Stomach (tissue), 8 donors: ENCODE measurements at regions not wholly inside any gene's neighbourhood (a gene's known extent, or its start where the extent isn't known, plus 50 kb on each side); places are given as distances from the start of the nearest gene placed in this dataset.
"Not testable (repeated sequence)": the region's sequence is repeated elsewhere in the genome, so short reads cannot be mapped to it uniquely, and the experiment has no call there.

Experiments
- DNase-seq, 2 donors: peaks; one replicate each; pipeline versions ENCODE4 v3.0.0 to v3.0.0-alpha.2; 2013 to 2019
- H3K27ac ChIP-seq, 5 donors: fragments of 200-600 bp in 4 of 5; sonication (generic) in 4 of 5; one replicate each; pipeline ENCODE4 v1.5.1; 2013 to 2019; ENCODE audit warnings: mild to moderate bottlenecking in 1 of 5, moderate library complexity in 1 of 5
- H3K27me3 ChIP-seq, 3 donors: fragments of 200-600 bp; sonication (generic); one replicate each; pipeline ENCODE4 v1.5.1; 2017 to 2019; ENCODE audit warnings: mixed run types in 1 of 3
- H3K36me3 ChIP-seq, 4 donors: fragments of 200-600 bp; sonication (generic); 1 replicate in 3 of 4; 2 replicates in 1 of 4; pipeline ENCODE4 v1.5.1; 2016 to 2019
- H3K4me1 ChIP-seq, 4 donors: fragments of 200-600 bp; sonication (generic); one replicate each; pipeline ENCODE4 v1.5.1; 2016 to 2019
- H3K4me3 ChIP-seq, 4 donors: fragments of 200-600 bp; sonication (generic) in 3 of 4; one replicate each; pipeline ENCODE4 v1.5.1; 2016 to 2019; ENCODE audit warnings: mild to moderate bottlenecking in 1 of 4
- H3K9me3 ChIP-seq, 4 donors: fragments of 200-600 bp; sonication (generic); one replicate each; pipeline ENCODE4 v1.5.1; 2016 to 2019
- WGBS, 5 donors: extraction: QIAGEN DNeasy Blood & Tissue Kit in 3 of 5; methylation state at CpG; one replicate each; pipeline versions ENCODE4 v1.1.5 to v1.1.7; 2013 to 2018; 5-methylcytosine and 5-hydroxymethylcytosine counted together
- intact Hi-C: fragments of 100-400 bp; cut with DNase I; formaldehyde crosslinking; loops from one replicate; pipeline ENCODE4 v1.15.1; 2023; ENCODE audit warnings: low total_unique reads
- TF ChIP-seq, protein P1 (sequence below), 7 experiments: fragments of 450-650 bp in 4 of 7; fragments of 200-600 bp in 3 of 7; sonication (generic) in 3 of 7; IDR thresholded peaks; one replicate each; pipeline ENCODE4 v1.5.1; 2016 to 2019; ENCODE audit warnings: antibody characterized with exemption in 7 of 7, control low read depth in 2 of 7, mild to moderate bottlenecking in 1 of 7
- donor health status: healthy with polysubstance abuse.
- donor health status: Bipolar disorder and iron deficiency.
- donor health status: healthy.

DNA sequence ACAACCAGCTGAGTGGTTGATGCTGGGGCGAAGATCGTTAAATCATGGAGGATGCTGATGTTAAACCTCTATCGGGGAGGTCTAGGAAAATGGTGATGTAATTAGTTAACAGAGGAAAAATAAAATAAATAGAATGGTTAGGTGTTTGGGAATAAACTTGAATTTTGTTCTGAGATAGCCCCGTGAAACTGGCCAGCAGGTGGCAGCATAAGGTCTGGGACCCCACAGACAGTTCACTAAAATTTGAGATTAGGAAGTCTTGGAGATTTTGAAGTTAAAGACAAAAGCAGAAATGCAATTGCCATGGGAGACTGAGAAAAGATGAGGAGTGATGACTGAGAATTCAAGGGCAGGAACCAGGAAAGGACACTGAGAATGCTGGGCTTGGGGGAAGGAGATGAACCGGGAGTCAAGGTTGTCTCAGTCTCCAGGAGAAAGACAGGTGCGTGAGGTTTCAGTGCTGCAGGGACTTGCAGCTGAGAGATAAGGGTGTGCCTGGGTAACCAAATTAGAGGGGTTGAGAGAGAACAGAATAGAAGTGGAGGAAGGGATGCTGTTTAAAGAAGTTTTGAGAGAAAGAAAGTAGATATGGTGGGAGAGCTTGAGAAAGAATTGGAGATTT is 248.0 kb downstream of the ZNF92 start:
- DNase-seq, result peak; percentile 26 to 31
- intact Hi-C loops, H3K36me3 ChIP-seq, H3K4me1 ChIP-seq, H3K27ac ChIP-seq, H3K4me3 ChIP-seq, H3K9me3 ChIP-seq: not testable (repeated sequence)
- WGBS, 5 donors, result 14 to 21% (median 20%) methylated on average over 4 to 6 of the region's 6 CpGs
- peaks cover 0 to 41% (median 0%) of the 10 kb centered on the region in 3 donors for H3K27me3 ChIP-seq
- TF ChIP-seq, protein P1, sequence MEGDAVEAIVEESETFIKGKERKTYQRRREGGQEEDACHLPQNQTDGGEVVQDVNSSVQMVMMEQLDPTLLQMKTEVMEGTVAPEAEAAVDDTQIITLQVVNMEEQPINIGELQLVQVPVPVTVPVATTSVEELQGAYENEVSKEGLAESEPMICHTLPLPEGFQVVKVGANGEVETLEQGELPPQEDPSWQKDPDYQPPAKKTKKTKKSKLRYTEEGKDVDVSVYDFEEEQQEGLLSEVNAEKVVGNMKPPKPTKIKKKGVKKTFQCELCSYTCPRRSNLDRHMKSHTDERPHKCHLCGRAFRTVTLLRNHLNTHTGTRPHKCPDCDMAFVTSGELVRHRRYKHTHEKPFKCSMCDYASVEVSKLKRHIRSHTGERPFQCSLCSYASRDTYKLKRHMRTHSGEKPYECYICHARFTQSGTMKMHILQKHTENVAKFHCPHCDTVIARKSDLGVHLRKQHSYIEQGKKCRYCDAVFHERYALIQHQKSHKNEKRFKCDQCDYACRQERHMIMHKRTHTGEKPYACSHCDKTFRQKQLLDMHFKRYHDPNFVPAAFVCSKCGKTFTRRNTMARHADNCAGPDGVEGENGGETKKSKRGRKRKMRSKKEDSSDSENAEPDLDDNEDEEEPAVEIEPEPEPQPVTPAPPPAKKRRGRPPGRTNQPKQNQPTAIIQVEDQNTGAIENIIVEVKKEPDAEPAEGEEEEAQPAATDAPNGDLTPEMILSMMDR (IDR thresholded peaks at IDR 0.05), result peak in 3 of 7 experiments; percentile 33 to 50 (median 45)

DNA sequence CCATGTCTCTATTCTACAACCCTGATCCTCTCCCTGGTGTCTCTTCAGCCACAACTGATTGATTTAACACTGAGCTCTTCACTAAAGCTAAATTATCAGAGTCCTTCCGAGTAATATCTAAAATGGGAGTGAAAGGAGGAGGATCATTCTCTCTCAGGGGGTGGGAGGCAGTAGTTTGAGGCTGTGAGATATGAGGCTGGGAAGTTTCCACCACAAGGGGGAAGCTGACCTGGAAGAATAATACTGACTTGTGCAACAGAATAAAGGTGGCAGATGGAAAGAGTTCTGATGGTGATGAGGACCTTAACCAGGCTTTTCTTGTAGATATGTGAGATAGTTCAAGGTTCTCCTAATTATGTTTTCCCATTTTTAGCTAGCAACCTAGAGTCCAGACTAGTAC is 241.6 kb upstream of the VKORC1L1 start:
- H3K4me3 ChIP-seq, H3K36me3 ChIP-seq, intact Hi-C loops, H3K27me3 ChIP-seq, H3K27ac ChIP-seq, H3K4me1 ChIP-seq, H3K9me3 ChIP-seq, DNase-seq: not testable (repeated sequence)
- WGBS, 5 donors, result no CpG with 5 or more reads among the region's 1 CpG

DNA sequence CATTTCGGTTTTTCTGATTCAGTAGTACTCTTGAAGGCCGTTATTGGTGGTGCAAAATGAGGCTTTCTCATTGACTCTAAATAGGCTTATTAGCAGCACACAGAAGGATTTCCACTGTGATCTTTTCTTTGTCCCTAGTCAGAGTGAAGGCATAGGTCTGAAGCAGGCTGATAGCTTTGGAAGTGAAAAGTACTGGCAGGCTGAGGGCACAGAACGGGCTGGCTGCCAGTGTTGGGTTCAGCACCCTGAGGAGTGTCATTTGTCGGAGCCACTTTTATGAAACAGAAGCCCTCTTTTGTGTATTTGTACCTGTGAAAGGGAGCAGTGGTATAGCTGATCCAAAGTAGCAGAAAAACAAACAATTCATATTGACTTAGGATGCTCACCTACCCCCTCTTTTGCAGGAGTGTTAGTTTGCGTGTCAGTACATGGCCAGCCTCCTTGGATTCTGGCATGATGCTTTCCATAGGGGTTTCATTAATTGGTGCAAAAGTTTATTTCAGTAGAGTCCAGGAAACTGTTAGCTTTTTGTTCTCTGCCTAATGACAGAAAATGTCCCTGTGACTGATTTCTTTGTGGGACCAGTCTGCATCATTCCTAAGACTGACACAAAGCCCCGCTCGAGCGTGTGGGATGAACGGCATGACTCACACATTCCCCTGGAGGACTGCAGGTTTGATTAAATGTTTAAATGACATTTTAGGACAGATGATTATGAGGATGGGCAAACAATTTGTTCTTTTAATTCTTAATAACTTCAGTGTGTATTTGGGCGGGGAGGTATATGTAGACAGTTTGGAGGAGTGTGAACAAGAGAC is 239.1 kb upstream of the VKORC1L1 start:
- DNase-seq, H3K27me3 ChIP-seq, H3K9me3 ChIP-seq, H3K36me3 ChIP-seq, H3K4me3 ChIP-seq, H3K27ac ChIP-seq, intact Hi-C loops, H3K4me1 ChIP-seq: not testable (repeated sequence)
- no CpG with 5 or more reads among the region's 10 CpGs for WGBS, 5 donors

DNA sequence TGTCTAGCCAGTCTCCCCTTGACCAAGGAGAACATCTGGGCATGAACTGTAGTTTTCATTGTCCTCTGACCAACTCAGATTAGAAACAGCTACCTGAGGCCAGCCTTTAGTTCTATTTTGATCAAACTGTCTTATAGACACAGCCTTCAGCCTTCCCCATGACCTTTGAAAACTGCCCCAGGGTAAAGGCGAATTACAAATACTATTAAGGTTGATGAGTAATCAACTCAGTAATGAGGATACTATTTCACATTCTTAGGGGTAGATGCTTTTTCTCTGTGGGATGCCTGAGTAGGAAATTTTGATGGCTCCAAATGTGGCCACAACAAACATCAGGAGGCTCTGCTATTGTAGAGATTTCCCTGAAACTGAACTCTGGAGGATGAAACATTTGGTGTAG is 234.0 kb upstream of the VKORC1L1 start:
- intact Hi-C loops, DNase-seq, H3K27me3 ChIP-seq, H3K36me3 ChIP-seq, H3K27ac ChIP-seq, H3K4me1 ChIP-seq, H3K9me3 ChIP-seq, H3K4me3 ChIP-seq: not testable (repeated sequence)
- no CpG with 5 or more reads among the region's 1 CpG for WGBS, 5 donors

DNA sequence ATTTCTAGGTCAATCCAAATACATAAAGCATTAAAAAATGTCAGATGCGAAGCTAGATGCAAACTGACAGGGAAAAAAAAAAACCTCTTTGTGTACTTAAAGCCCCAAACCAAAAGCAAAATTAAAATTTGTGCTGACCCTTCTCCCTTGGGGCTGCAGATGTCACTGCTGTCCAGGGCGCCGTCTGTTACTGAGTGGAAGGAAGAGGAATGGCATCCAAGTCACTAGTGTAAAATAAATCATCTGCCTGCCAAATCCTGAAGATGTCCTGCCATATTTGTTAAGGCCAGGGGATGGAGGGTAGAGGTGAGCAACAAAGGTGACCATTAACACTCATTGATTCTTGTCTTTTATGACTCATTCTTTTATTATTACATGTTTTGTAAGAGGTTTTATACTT is 233.2 kb upstream of the VKORC1L1 start:
- intact Hi-C loops, result not testable (repeated sequence)

DNA sequence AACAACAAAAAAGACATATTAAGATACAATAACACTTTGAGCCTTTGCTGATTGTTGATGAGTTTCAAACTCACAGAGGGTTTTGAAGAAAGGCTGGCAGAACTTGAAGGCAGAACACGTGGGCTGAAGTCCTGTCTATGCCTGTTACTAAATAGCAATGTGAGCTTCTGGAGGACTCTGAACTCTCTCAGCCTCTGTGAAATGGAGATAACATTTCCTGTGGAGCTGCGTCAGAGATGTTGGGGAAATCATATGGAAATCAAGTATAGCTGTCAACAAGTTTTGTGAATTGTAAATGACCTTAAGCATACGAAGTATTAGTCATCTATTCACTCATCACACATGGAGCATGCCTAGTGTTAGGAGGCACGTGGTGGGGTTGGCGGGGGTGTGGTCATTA is 229.4 kb upstream of the VKORC1L1 start:
- H3K4me1 ChIP-seq, H3K4me3 ChIP-seq, H3K27ac ChIP-seq, H3K9me3 ChIP-seq, DNase-seq, H3K27me3 ChIP-seq, H3K36me3 ChIP-seq, intact Hi-C loops: not testable (repeated sequence)
- WGBS, 5 donors, result no CpG with 5 or more reads among the region's 5 CpGs

More for the DNA sequence above, 233.2 kb upstream of the VKORC1L1 start:
- not testable (repeated sequence) for H3K27ac ChIP-seq, DNase-seq, H3K9me3 ChIP-seq, H3K4me1 ChIP-seq, H3K27me3 ChIP-seq, H3K4me3 ChIP-seq, H3K36me3 ChIP-seq
- WGBS, 5 donors, result no CpG with 5 or more reads among the region's 3 CpGs

DNA sequence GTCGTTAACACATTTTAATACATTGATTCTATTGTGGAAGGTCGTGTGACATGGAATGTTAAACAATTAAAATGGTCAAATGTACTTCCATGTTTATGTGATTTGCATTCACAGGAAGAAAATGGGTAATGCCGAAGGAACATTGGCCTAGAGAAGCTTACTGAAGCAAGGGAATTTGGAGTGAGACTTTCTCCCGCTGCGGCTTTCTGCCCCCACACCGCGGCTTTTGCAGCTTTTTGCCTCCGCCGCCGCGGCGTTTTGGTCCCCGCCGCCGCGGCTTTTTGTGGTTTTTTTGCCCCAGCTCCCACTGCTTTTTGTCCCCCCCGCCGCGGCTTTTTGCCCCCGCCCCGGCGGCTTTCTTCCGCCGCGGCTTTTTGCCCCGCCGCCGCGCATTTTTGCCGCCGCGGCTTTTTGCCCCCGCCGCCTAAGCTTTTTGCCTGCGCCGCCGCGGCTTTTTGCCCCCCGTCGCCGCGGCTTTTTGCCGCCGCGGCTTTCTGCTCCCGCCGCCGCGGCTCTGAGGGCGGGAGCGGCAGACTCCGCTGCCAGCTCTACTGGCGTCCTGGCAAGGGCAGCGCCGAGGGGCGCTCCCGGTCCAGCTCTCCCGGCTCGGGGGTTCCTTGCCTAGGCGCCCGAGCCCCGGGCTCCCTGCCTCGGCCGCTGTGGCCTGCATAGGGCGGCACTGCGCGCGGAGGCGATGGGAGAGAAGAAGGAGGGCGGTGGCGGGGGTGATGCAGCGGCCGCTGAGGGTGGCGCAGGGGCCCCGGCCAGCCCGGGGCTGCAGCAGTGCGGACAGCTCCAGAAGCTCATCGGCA is 225.5 kb upstream of the VKORC1L1 start:
- H3K27me3 ChIP-seq, H3K9me3 ChIP-seq, H3K36me3 ChIP-seq, DNase-seq, H3K4me1 ChIP-seq, intact Hi-C loops, H3K27ac ChIP-seq, H3K4me3 ChIP-seq: not testable (repeated sequence)
- WGBS, 5 donors, result no CpG with 5 or more reads among the region's 78 CpGs

DNA sequence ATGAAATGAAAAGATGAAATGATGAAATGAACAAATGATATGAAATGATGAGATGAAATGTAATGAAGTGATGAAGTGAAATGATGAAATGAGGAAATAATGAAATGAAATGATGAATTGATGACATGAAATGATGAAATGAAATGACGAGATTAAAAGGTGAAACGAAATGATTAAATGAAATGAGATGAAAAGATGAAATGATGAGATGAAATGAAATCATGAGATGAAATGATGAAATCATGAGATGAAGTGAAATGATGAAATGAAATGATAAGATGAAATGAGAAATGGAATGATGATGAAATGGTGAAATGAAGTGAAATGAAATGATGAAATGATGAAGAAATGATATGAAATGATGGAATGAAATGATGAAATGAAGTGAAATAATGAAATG is 221.7 kb upstream of the VKORC1L1 start:
- H3K27me3 ChIP-seq, H3K27ac ChIP-seq, H3K36me3 ChIP-seq, H3K4me1 ChIP-seq, H3K9me3 ChIP-seq, intact Hi-C loops, DNase-seq, H3K4me3 ChIP-seq: not testable (repeated sequence)
- WGBS, 5 donors, result 85 to 100% (median 91%) methylated on average over 2 of the region's 2 CpGs; no CpG with 5 or more reads in 1 of the 5 donors

DNA sequence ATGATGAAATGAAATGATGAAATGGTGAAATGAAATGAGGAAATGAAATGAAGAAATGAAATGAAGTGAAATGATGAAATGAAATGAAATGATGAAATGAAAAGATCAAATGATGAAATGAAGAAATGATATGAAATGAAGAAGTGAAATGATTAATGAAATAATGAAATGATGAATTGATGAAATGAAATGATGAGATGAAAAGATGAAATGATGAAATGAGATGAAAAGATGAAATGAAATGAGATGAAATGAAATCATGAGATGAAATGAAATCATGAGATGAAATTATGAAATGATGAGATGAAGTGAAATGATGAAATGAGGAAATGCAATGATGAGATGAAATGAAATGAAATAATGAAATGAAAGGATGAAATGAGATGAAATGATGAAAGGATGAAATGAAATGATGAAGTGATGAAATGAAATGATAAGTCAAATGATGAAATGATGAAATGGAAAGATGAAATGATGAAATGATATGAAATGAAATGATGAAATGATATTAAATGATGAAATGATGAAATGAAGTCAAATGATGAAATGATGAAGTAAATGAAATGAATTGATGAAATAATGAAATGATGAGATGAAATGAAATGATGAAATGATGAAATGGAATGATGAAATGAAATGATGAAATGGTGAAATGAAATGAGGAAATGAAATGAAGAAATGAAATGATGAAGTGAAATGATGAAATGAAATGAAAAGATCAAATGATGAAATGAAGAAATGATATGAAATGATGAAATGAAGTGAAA is 220.9 kb upstream of the VKORC1L1 start:
- DNase-seq, H3K9me3 ChIP-seq, H3K27me3 ChIP-seq, H3K27ac ChIP-seq, H3K4me3 ChIP-seq, intact Hi-C loops, H3K36me3 ChIP-seq, H3K4me1 ChIP-seq: not testable (repeated sequence)

DNA sequence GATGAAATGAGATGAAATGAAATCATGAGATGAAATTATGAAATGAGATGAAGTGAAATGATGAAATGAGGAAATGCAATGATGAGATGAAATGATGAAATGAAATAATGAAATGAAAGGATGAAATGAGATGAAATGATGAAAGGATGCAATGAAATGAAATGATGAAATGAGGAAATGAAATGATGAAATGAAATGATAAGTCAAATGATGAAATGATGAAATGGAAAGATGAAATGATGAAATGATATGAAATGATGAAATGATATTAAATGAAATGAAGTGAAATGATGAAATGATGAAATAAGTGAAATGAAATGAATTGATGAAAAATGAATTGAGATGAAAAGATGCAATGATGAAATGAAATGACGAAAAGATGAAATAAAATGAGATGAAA is 220.2 kb upstream of the VKORC1L1 start:
- DNase-seq, H3K27me3 ChIP-seq, H3K36me3 ChIP-seq, H3K4me3 ChIP-seq, H3K4me1 ChIP-seq, H3K27ac ChIP-seq, intact Hi-C loops, H3K9me3 ChIP-seq: not testable (repeated sequence)
- WGBS, 5 donors, result no CpG with 5 or more reads among the region's 1 CpG
